OCI-LY3 (cell line): ENCODE measurements at regions not wholly inside any gene's neighbourhood (a gene's known extent, or its start where the extent isn't known, plus 50 kb on each side); places are given as distances from the start of the nearest gene placed in this dataset.

Experiments used
- EZH2phosphoT487 ChIP-seq: fragments of 200-600 bp; shearing (Covaris generic); IDR thresholded peaks from 2 replicates; pipeline ENCODE4 v1.6.1; 2018; ENCODE audit warnings: antibody characterized with exemption, mixed run types, low read depth
- TF ChIP-seq, protein P1 (sequence below): fragments of 200-600, 300-600 bp; sonication (generic); IDR thresholded peaks from 2 replicates; pipeline ENCODE4 v1.5.1; 2014; ENCODE audit warnings: antibody characterized with exemption, low read length, low read depth

DNA sequence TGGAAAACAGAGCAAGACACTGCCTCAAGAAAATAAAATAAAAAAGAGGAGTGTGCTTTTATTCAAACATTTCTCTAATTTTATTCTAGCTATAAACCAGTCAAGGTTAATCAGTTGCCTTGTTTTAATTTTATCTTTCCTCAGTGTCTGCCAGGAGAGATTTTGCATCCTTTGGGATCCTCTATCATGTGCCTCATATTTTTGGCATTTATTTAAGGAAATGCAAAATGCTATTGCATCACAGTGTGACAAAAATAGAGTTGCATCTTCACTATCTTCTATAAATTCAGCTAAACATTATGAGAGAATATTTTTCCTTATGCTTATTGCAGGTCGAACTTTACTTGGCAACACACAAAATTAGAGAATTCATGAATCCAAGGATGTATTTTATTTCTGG, 639.0 kb upstream of the KLF12 start:
- TF ChIP-seq, protein P1, sequence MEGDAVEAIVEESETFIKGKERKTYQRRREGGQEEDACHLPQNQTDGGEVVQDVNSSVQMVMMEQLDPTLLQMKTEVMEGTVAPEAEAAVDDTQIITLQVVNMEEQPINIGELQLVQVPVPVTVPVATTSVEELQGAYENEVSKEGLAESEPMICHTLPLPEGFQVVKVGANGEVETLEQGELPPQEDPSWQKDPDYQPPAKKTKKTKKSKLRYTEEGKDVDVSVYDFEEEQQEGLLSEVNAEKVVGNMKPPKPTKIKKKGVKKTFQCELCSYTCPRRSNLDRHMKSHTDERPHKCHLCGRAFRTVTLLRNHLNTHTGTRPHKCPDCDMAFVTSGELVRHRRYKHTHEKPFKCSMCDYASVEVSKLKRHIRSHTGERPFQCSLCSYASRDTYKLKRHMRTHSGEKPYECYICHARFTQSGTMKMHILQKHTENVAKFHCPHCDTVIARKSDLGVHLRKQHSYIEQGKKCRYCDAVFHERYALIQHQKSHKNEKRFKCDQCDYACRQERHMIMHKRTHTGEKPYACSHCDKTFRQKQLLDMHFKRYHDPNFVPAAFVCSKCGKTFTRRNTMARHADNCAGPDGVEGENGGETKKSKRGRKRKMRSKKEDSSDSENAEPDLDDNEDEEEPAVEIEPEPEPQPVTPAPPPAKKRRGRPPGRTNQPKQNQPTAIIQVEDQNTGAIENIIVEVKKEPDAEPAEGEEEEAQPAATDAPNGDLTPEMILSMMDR, result no peak
- TF ChIP-seq EZH2phosphoT487, result no peak
